CD4-positive, alpha-beta T cell (primary cell): ENCODE measurements at regions not wholly inside any gene's neighbourhood (a gene's known extent, or its start where the extent isn't known, plus 50 kb on each side); places are given as distances from the start of the nearest gene placed in this dataset.

ENCODE experiments used
- ATAC-seq: fragments of 200-7000 bp; cut with Tn5 transposase; one replicate; pipeline ENCODE4 v1.10.0; 2022; ENCODE audit warnings: mild to moderate bottlenecking; ENCODE audit not compliant: poor library complexity
- CTCF ChIA-PET: fragments of 350-600 bp; sonication (Branson Sonifier 250); formaldehyde crosslinking; loops from one replicate; lab custom pipeline; 2021; ENCODE audit warnings: antibody characterized with exemption, inconsistent platforms; lab: Charles Lee
- POLR2A ChIA-PET: fragments of 350-600 bp; sonication (Branson Sonifier 250); formaldehyde crosslinking; loops from one replicate; lab custom pipeline; 2021; ENCODE audit warnings: antibody characterized with exemption, inconsistent platforms; lab: Charles Lee
- DNase-seq, 14 experiments: peaks; one replicate each; pipeline ENCODE4 v3.0.0-alpha.2; 2013 to 2020; ENCODE audit warnings: mixed read lengths in 2 of 14
- H3K27ac ChIP-seq, 2 donors: one replicate each; pipeline versions ENCODE4 v1.5.1 to v1.7.0; 2013; ENCODE audit warnings: low read length in 2 of 2, low read depth in 1 of 2, mild to moderate bottlenecking in 1 of 2
- H3K27me3 ChIP-seq, 2 experiments: 1 replicate in 1 of 2; 2 replicates in 1 of 2; pipeline versions ENCODE4 v1.6.1 to v1.7.0; 2013; ENCODE audit warnings: low read length in 2 of 2, control low read depth in 1 of 2, mild to moderate bottlenecking in 1 of 2, moderate library complexity in 1 of 2; ENCODE audit not compliant: insufficient read depth in 2 of 2, control insufficient read depth in 1 of 2
- H3K36me3 ChIP-seq: one replicate; pipeline ENCODE4 v1.6.1; 2013; ENCODE audit warnings: low read length, control low read depth; ENCODE audit not compliant: insufficient read depth
- H3K4me1 ChIP-seq: one replicate; pipeline ENCODE4 v1.6.1; 2013; ENCODE audit warnings: low read length, control low read depth; ENCODE audit not compliant: insufficient read depth
- H3K4me3 ChIP-seq: one replicate; pipeline ENCODE4 v1.5.1; 2013; ENCODE audit warnings: mild to moderate bottlenecking, low read length, moderate library complexity
- H3K9me3 ChIP-seq, 2 experiments: 1 replicate in 1 of 2; 2 replicates in 1 of 2; pipeline versions ENCODE4 v1.6.1 to v1.7.0; 2013; ENCODE audit warnings: low read length in 2 of 2, mild to moderate bottlenecking in 2 of 2, control low read depth in 1 of 2, moderate library complexity in 1 of 2; ENCODE audit not compliant: control insufficient read depth in 1 of 2, insufficient read depth in 1 of 2
- H3K27ac Mint-ChIP-seq: one replicate; pipeline ENCODE4 v1.8.0; 2020; ENCODE audit warnings: mixed read lengths
- H3K27me3 Mint-ChIP-seq: one replicate; pipeline ENCODE4 v1.8.0; 2021; ENCODE audit warnings: mixed read lengths
- H3K36me3 Mint-ChIP-seq: one replicate; pipeline ENCODE4 v1.8.0; 2021; ENCODE audit warnings: low read depth, mixed read lengths
- H3K4me1 Mint-ChIP-seq: one replicate; pipeline ENCODE4 v1.8.0; 2021; ENCODE audit warnings: low read depth, mixed read lengths
- H3K4me3 Mint-ChIP-seq: one replicate; pipeline ENCODE4 v1.8.0; 2020; ENCODE audit warnings: mild to moderate bottlenecking, mixed read lengths
- H3K9me3 Mint-ChIP-seq: one replicate; pipeline ENCODE4 v1.8.0; 2020; ENCODE audit warnings: mixed read lengths
- intact Hi-C, 2 experiments: fragments of 100-400 bp; cut with DNase I in 1 of 2; cut with micrococcal nuclease in 1 of 2; formaldehyde crosslinking; loops; one replicate each; pipeline versions ENCODE4 v1.15.1 to v1.9.0; 2023 to 2025; cut with DNase I, micrococcal nuclease
- TF ChIP-seq, protein P1 (sequence below): fragments of 200-600 bp; IDR thresholded peaks from one replicate; pipeline ENCODE4 v1.8.0; 2022; ENCODE audit warnings: antibody characterized with exemption, mild to moderate bottlenecking

DNA sequence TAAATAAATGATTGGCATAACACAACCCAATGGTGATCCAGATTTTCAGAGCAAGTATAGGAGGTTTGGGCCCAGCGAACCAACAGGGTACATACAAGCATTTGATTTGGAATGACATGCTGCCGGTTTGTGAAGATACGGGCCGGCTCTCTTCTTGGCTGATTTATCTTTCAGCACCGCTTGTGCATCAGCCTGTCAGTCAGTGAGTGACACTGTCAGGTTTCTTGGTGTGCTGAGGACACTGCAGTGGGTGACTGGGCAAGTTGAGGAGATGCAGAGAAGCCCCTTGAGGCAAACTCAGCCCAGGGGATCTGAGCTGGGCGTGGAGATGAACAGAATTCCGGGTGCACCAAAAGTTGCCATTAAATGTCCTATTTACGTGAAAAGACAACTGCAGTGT is 194.5 kb downstream of the SNX10 start:
- no peaks in the 10 kb centered on the region for H3K4me1 ChIP-seq
- peaks cover 0 to 3% of the 10 kb centered on the region in 2 experiments for H3K27me3 ChIP-seq
- H3K9me3 Mint-ChIP-seq = no peaks in the 10 kb centered on the region
- H3K27ac ChIP-seq = no peak overlapping the region
- ChIA-PET CTCF (no interaction called here), POLR2A (interaction anchor here (0.7 kb wide), 1 partner anchor 13 kb away, joined by 3 read pairs; no protein-coding TSS in a partner anchor)
- no peak overlapping the region for H3K4me3 Mint-ChIP-seq
- no peak for DNase-seq
- TF ChIP-seq, protein P1, sequence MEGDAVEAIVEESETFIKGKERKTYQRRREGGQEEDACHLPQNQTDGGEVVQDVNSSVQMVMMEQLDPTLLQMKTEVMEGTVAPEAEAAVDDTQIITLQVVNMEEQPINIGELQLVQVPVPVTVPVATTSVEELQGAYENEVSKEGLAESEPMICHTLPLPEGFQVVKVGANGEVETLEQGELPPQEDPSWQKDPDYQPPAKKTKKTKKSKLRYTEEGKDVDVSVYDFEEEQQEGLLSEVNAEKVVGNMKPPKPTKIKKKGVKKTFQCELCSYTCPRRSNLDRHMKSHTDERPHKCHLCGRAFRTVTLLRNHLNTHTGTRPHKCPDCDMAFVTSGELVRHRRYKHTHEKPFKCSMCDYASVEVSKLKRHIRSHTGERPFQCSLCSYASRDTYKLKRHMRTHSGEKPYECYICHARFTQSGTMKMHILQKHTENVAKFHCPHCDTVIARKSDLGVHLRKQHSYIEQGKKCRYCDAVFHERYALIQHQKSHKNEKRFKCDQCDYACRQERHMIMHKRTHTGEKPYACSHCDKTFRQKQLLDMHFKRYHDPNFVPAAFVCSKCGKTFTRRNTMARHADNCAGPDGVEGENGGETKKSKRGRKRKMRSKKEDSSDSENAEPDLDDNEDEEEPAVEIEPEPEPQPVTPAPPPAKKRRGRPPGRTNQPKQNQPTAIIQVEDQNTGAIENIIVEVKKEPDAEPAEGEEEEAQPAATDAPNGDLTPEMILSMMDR = no peak
- intact Hi-C loops = no loop called here
- ATAC-seq = no peak
- no peaks in the 10 kb centered on the region for H3K36me3 ChIP-seq
- H3K36me3 Mint-ChIP-seq = no peaks in the 10 kb centered on the region
- H3K27me3 Mint-ChIP-seq = peaks cover 28% of the 10 kb centered on the region
- no peaks in the 10 kb centered on the region for H3K4me1 Mint-ChIP-seq
- no peak overlapping the region for H3K4me3 ChIP-seq
- H3K27ac Mint-ChIP-seq = no peak overlapping the region
- no peaks in the 10 kb centered on the region for H3K9me3 ChIP-seq

DNA sequence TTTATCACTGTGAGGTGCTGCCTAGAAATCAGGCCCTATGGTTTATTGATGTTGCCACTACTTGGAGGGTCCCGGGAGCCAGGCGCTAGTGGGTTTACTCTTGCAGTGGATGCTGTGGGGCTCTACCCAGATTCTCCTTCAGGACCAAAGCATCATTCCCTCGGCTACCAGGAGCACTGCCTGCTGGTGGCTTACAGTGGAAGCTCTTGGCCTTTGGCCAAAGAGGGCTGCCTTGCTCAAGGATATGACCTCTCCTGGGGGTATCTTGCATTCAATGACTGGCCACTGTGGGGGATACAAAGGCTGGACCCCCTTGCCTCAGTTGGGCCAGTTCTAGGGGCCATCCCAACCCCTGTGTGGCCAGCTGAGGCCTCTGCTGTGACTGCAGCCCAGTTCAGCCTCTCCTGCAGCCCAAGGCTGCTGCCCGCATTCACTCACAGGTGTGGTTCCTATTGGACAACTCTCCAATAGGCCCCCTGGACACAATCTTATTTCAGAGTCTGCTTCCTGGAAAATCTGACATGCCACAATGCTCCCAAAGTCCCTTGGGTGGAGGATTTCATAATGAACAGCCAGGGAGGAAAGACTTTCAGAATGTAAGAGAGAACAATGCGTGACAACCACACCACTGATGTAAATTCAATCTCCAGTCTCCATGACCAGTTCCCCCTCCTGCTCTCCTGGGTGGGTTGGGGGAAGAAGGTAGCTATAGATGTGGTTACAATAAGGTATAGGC is 196.3 kb downstream of the SNX10 start:
- H3K27me3 ChIP-seq = peaks cover 0 to 3% of the 10 kb centered on the region in 2 experiments
- no peaks in the 10 kb centered on the region for H3K36me3 ChIP-seq
- Mint-ChIP-seq H3K4me3 (no peak overlapping the region), H3K4me1 (no peaks in the 10 kb centered on the region), H3K27ac (no peak overlapping the region), H3K27me3 (peaks cover 25% of the 10 kb centered on the region), H3K9me3 (no peaks in the 10 kb centered on the region), H3K36me3 (no peaks in the 10 kb centered on the region)
- ATAC-seq = no peak
- CTCF ChIA-PET = no interaction called here
- H3K9me3 ChIP-seq = no peaks in the 10 kb centered on the region
- H3K4me1 ChIP-seq = no peaks in the 10 kb centered on the region
- TF ChIP-seq, protein P1 = no peak
- H3K27ac ChIP-seq = no peak overlapping the region
- POLR2A ChIA-PET = no interaction called here
- intact Hi-C loops = no loop called here
- DNase-seq = no peak
- H3K4me3 ChIP-seq = no peak overlapping the region

DNA sequence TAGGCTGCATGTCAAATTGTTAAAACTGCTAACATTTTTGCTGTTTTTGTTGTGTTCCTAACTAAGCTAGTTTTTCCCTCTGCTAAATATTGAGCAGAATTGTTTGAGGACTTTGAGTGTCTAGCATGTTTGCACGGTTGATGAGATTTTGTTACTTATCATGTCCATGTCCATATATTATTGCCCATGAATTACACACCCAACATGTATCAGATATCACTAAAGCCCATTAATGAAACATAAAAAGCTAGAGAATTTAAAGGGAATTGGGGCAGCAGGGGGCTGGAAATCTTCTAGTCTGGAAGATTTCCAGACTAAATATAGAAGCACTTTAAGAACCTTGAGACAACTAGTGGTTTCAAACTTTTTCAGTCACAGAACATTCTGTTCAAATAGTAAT is 197.7 kb downstream of the SNX10 start:
- intact Hi-C loops = no loop called here
- H3K27me3 ChIP-seq = no peaks in the 10 kb centered on the region
- Mint-ChIP-seq H3K9me3 (no peaks in the 10 kb centered on the region), H3K4me3 (no peak overlapping the region), H3K36me3 (no peaks in the 10 kb centered on the region), H3K27ac (no peak overlapping the region), H3K4me1 (no peaks in the 10 kb centered on the region), H3K27me3 (peaks cover 18% of the 10 kb centered on the region)
- TF ChIP-seq, protein P1 = no peak
- ChIA-PET POLR2A (no interaction called here), CTCF (no interaction called here)
- no peak for DNase-seq
- no peak overlapping the region for H3K4me3 ChIP-seq
- no peak for ATAC-seq
- H3K36me3 ChIP-seq = no peaks in the 10 kb centered on the region
- no peaks in the 10 kb centered on the region for H3K9me3 ChIP-seq
- no peak overlapping the region for H3K27ac ChIP-seq
- H3K4me1 ChIP-seq = no peaks in the 10 kb centered on the region
